H9 (cell line): ENCODE measurements at regions not wholly inside any gene's neighbourhood (a gene's known extent, or its start where the extent isn't known, plus 50 kb on each side); places are given as distances from the start of the nearest gene placed in this dataset.

Source experiments
- DNase-seq: peaks from one replicate; pipeline ENCODE4 v3.0.0-alpha.2; 2017
- H2AFZ ChIP-seq: one replicate; pipeline ENCODE4 v1.6.1; 2013; ENCODE audit warnings: mild to moderate bottlenecking, low read length, control low read depth, moderate library complexity
- H2AK5ac ChIP-seq: 2 replicates; pipeline ENCODE4 v1.6.1; 2013; ENCODE audit warnings: low read length, control low read depth, mixed read lengths; ENCODE audit not compliant: insufficient read length
- H2BK120ac ChIP-seq: one replicate; pipeline ENCODE4 v1.6.1; 2013; ENCODE audit warnings: low read depth, mild to moderate bottlenecking, low read length, control low read depth, inconsistent platforms; ENCODE audit not compliant: poor library complexity, severe bottlenecking
- H2BK12ac ChIP-seq: 2 replicates; pipeline ENCODE4 v1.6.1; 2013; ENCODE audit warnings: low read length, control low read depth, mixed read lengths, low read depth; ENCODE audit not compliant: insufficient read length
- H2BK15ac ChIP-seq: 2 replicates; pipeline ENCODE4 v1.6.1; 2013; ENCODE audit warnings: low read depth, low read length, control low read depth
- H2BK20ac ChIP-seq: one replicate; pipeline ENCODE4 v1.6.1; 2013; ENCODE audit warnings: low read depth, mild to moderate bottlenecking, low read length, control low read depth, inconsistent platforms; ENCODE audit not compliant: poor library complexity, severe bottlenecking
- H2BK5ac ChIP-seq: 2 replicates; pipeline ENCODE4 v1.6.1; 2013; ENCODE audit warnings: low read length, control low read depth, mixed read lengths; ENCODE audit not compliant: insufficient read length
- H3K14ac ChIP-seq: 2 replicates; pipeline ENCODE4 v1.6.1; 2013; ENCODE audit warnings: low read length, control low read depth; ENCODE audit not compliant: insufficient read depth
- H3K18ac ChIP-seq: 2 replicates; pipeline ENCODE4 v1.6.1; 2013; ENCODE audit warnings: low read depth, mild to moderate bottlenecking, mixed read lengths, low read length, control low read depth; ENCODE audit not compliant: insufficient read length
- H3K23ac ChIP-seq: 2 replicates; pipeline ENCODE4 v1.6.1; 2013; ENCODE audit warnings: low read length, control low read depth, mixed read lengths, low read depth; ENCODE audit not compliant: insufficient read length
- H3K23me2 ChIP-seq: 2 replicates; pipeline ENCODE4 v1.6.1; 2013; ENCODE audit warnings: low read depth, mild to moderate bottlenecking, mixed read lengths, low read length, control low read depth; ENCODE audit not compliant: insufficient read length, poor library complexity, severe bottlenecking
- H3K27ac ChIP-seq: 2 replicates; pipeline ENCODE4 v1.5.1; 2013; ENCODE audit warnings: low read length, control low read depth, mixed read lengths, low read depth; ENCODE audit not compliant: insufficient read length
- H3K27me3 ChIP-seq: 2 replicates; pipeline ENCODE4 v1.6.1; 2013; ENCODE audit warnings: low read length, control low read depth, inconsistent platforms; ENCODE audit not compliant: insufficient read depth
- H3K4ac ChIP-seq: 2 replicates; pipeline ENCODE4 v1.6.1; 2013; ENCODE audit warnings: low read depth, mild to moderate bottlenecking, control low read depth, inconsistent platforms, low read length, moderate library complexity
- H3K4me1 ChIP-seq: 2 replicates; pipeline ENCODE4 v1.6.1; 2013; ENCODE audit warnings: low read length, control low read depth, inconsistent platforms; ENCODE audit not compliant: insufficient read depth
- H3K4me2 ChIP-seq: 2 replicates; pipeline ENCODE4 v1.6.1; 2013; ENCODE audit warnings: low read length, control low read depth, mixed read lengths; ENCODE audit not compliant: insufficient read length, insufficient read depth
- H3K56ac ChIP-seq: 2 replicates; pipeline ENCODE4 v1.6.1; 2013; ENCODE audit warnings: low read depth, mild to moderate bottlenecking, mixed read lengths, low read length, control low read depth; ENCODE audit not compliant: insufficient read length
- H3K79me1 ChIP-seq: 2 replicates; pipeline ENCODE4 v1.6.1; 2013; ENCODE audit warnings: low read depth, mild to moderate bottlenecking, moderate library complexity, low read length, control low read depth, inconsistent platforms; ENCODE audit not compliant: insufficient read depth, poor library complexity, severe bottlenecking
- H3K79me2 ChIP-seq: 2 replicates; pipeline ENCODE4 v1.6.1; 2013; ENCODE audit warnings: low read length, control low read depth, inconsistent platforms; ENCODE audit not compliant: insufficient read depth
- H3K9ac ChIP-seq: 2 replicates; pipeline ENCODE4 v1.6.1; 2013; ENCODE audit warnings: low read length, control low read depth, mixed read lengths; ENCODE audit not compliant: insufficient read length; ENCODE audit errors: extremely low read depth
- H3K9me3 ChIP-seq: one replicate; pipeline ENCODE4 v1.6.1; 2013; ENCODE audit warnings: low read depth, low read length, inconsistent platforms; ENCODE audit not compliant: control insufficient read depth
- H3T11ph ChIP-seq: one replicate; pipeline ENCODE4 v1.6.1; 2013; ENCODE audit warnings: mild to moderate bottlenecking, low read length, control low read depth, inconsistent platforms
- H4K20me1 ChIP-seq: one replicate; pipeline ENCODE4 v1.6.1; 2013; ENCODE audit not compliant: control insufficient read depth, insufficient read length, insufficient read depth
- H4K5ac ChIP-seq: 2 replicates; pipeline ENCODE4 v1.6.1; 2013; ENCODE audit warnings: low read depth, mild to moderate bottlenecking, mixed read lengths, low read length, control low read depth; ENCODE audit not compliant: insufficient read length
- H4K8ac ChIP-seq: replicated peaks from 2 replicates; pipeline ENCODE4 v1.6.1; 2013; ENCODE audit warnings: low read length, control low read depth, mixed read lengths, low read depth; ENCODE audit not compliant: insufficient read length
- H4K91ac ChIP-seq: 2 replicates; pipeline ENCODE4 v1.6.1; 2013; ENCODE audit warnings: low read depth, mild to moderate bottlenecking, moderate library complexity, mixed read lengths, low read length, control low read depth; ENCODE audit not compliant: insufficient read length
- H3K27ac Mint-ChIP-seq, 3 experiments: 2 replicates in 2 of 3; 3 replicates in 1 of 3; pipeline ENCODE4 v1.8.0; 2020 to 2021; ENCODE audit warnings: mixed read lengths in 3 of 3, mild to moderate bottlenecking in 1 of 3, moderate library complexity in 1 of 3
- H3K27me3 Mint-ChIP-seq: 2 replicates; pipeline ENCODE4 v1.8.0; 2021; ENCODE audit warnings: low read depth, mild to moderate bottlenecking, moderate library complexity, mixed read lengths
- H3K36me3 Mint-ChIP-seq, 3 experiments: 2 replicates in 2 of 3; 3 replicates in 1 of 3; pipeline ENCODE4 v1.8.0; 2020 to 2021; ENCODE audit warnings: low read depth in 3 of 3, mixed read lengths in 3 of 3; ENCODE audit not compliant: insufficient read depth in 1 of 3
- H3K4me1 Mint-ChIP-seq, 2 experiments: 2 replicates each; pipeline ENCODE4 v1.8.0; 2020; ENCODE audit warnings: mixed read lengths in 2 of 2
- H3K4me3 Mint-ChIP-seq, 2 experiments: 2 replicates in 1 of 2; 3 replicates in 1 of 2; pipeline ENCODE4 v1.8.0; 2020 to 2021; ENCODE audit warnings: mild to moderate bottlenecking in 2 of 2, mixed read lengths in 2 of 2, moderate library complexity in 1 of 2
- H3K9me3 Mint-ChIP-seq, 2 experiments: 2 replicates in 1 of 2; 3 replicates in 1 of 2; pipeline ENCODE4 v1.8.0; 2020; ENCODE audit warnings: mild to moderate bottlenecking in 2 of 2, mixed read lengths in 2 of 2, moderate library complexity in 1 of 2
- WGBS: extraction: QIAGEN DNeasy Blood & Tissue Kit; methylation state at CpG from one replicate; pipeline ENCODE4 v1.1.7; 2013; ENCODE audit warnings: missing lambda C conversion rate, low lambda C conversion rate, mixed read lengths; ENCODE audit not compliant: insufficient read length; ENCODE audit errors: extremely low coverage; 5-methylcytosine and 5-hydroxymethylcytosine counted together
- TF ChIP-seq, protein P1 (sequence below): fragments of 200-600 bp; sonication (generic); conservative IDR thresholded peaks from 3 replicates; pipeline ENCODE4 v1.8.0; 2021; ENCODE audit warnings: antibody characterized with exemption, mild to moderate bottlenecking

DNA sequence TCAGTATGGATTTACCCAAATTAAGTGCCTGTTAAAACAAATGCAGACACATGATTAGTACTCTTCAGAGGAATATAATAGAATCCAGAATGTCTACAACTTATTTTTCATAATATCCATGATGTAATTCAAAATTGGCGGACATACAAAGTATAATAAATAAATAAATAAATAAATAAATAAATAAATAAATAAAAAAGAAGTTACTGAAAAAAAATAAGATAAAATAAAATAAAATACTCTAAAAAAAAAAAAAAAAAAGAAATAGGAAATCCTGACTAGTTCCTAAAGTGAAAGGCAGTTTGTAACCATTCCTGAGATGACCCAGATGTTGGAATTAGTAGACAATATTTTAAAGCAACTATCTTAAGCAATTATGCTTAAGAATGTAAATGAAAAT is 219.0 kb upstream of the SPAG17 start:
- peaks cover 0 to 4% (median 0%) of the 10 kb centered on the region in 3 experiments; a peak in 2 of 7 replicates for H3K36me3 Mint-ChIP-seq
- Histone ChIP-seq H3K4me1 (no peaks in the 10 kb centered on the region), H2BK5ac (no peak overlapping the region), H2BK15ac (no peak overlapping the region), H3K18ac (no peak overlapping the region), H2BK20ac (no peak overlapping the region), H2BK120ac (no peak overlapping the region), H4K5ac (no peak overlapping the region), H3K27ac (no peak overlapping the region), H3K9me3 (no peaks in the 10 kb centered on the region), H3K23ac (no peak overlapping the region), H3K56ac (no peak overlapping the region), H4K91ac (no peak overlapping the region), H3K14ac (no peak overlapping the region), H3K9ac (no peak overlapping the region), H3K79me1 (no peaks in the 10 kb centered on the region), H2BK12ac (no peak overlapping the region), H4K8ac (no peak overlapping the region), H3T11ph (no peak overlapping the region), H2AFZ (no peak overlapping the region), H3K4me2 (no peak overlapping the region), H2AK5ac (no peak overlapping the region), H3K79me2 (no peaks in the 10 kb centered on the region), H4K20me1 (no peaks in the 10 kb centered on the region), H3K4ac (no peak overlapping the region), H3K27me3 (no peaks in the 10 kb centered on the region), H3K23me2 (no peaks in the 10 kb centered on the region)
- DNase-seq, result no peak
- no peaks in the 10 kb centered on the region for H3K4me1 Mint-ChIP-seq
- WGBS, result no CpG with 5 or more reads among the region's 1 CpG
- TF ChIP-seq, protein P1, sequence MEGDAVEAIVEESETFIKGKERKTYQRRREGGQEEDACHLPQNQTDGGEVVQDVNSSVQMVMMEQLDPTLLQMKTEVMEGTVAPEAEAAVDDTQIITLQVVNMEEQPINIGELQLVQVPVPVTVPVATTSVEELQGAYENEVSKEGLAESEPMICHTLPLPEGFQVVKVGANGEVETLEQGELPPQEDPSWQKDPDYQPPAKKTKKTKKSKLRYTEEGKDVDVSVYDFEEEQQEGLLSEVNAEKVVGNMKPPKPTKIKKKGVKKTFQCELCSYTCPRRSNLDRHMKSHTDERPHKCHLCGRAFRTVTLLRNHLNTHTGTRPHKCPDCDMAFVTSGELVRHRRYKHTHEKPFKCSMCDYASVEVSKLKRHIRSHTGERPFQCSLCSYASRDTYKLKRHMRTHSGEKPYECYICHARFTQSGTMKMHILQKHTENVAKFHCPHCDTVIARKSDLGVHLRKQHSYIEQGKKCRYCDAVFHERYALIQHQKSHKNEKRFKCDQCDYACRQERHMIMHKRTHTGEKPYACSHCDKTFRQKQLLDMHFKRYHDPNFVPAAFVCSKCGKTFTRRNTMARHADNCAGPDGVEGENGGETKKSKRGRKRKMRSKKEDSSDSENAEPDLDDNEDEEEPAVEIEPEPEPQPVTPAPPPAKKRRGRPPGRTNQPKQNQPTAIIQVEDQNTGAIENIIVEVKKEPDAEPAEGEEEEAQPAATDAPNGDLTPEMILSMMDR, result no peak
- H3K4me3 Mint-ChIP-seq, result no peak overlapping the region
- no peak overlapping the region for H3K27ac Mint-ChIP-seq
- H3K27me3 Mint-ChIP-seq, result no peaks in the 10 kb centered on the region
- H3K9me3 Mint-ChIP-seq, result peaks cover 11 to 16% of the 10 kb centered on the region in 2 experiments
